Umbilical cord (tissue), 1 donor: ENCODE measurements at regions not wholly inside any gene's neighbourhood (a gene's known extent, or its start where the extent isn't known, plus 50 kb on each side); places are given as distances from the start of the nearest gene placed in this dataset.
"Not testable (repeated sequence)": the region's sequence is repeated elsewhere in the genome, so short reads cannot be mapped to it uniquely, and the experiment has no call there.

Experiments
- DNase-seq: peaks from one replicate; pipeline ENCODE4 v3.0.0-alpha.2; 2015; ENCODE audit warnings: low spot score

GRCh38 chr15:78708713-78709260, 67.8 kb upstream of the CHRNB4 start:
- peak; percentile 62 for DNase-seq

- not testable (repeated sequence) for DNase-seq
Observed at GRCh38 chr15:78706481-78707235, 65.6 kb upstream of the CHRNB4 start.

- not testable (repeated sequence) for DNase-seq
Observed at GRCh38 chr15:78703334-78704056, 62.5 kb upstream of the CHRNB4 start.

GRCh38 chr15:78702609-78703333, 61.8 kb upstream of the CHRNB4 start:
- no peak for DNase-seq

- no peak for DNase-seq
Observed at GRCh38 chr15:78697449-78697848, 56.4 kb upstream of the CHRNB4 start.

DNA sequence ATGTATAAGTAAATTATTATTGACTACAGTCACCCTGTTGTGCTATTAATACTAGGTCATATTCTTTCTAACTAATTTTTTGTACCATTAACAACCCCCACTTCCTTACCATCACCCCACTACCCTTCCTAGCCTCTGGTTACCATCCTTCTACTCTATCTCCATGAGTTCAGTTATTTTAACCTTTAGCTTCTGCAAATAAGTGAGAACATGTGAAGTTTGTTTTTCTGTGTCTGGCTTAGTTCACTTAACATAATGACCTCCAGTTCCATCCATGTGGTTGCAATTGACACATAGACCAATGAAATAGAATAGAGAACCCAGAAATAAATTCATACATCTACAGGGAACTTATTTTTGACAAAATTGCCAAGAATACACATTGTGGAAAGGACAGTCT, 55.4 kb upstream of the CHRNB4 start:
- DNase-seq: no peak

GRCh38 chr15:78695854-78696253, 54.8 kb upstream of the CHRNB4 start:
- DNase-seq: no peak

DNA sequence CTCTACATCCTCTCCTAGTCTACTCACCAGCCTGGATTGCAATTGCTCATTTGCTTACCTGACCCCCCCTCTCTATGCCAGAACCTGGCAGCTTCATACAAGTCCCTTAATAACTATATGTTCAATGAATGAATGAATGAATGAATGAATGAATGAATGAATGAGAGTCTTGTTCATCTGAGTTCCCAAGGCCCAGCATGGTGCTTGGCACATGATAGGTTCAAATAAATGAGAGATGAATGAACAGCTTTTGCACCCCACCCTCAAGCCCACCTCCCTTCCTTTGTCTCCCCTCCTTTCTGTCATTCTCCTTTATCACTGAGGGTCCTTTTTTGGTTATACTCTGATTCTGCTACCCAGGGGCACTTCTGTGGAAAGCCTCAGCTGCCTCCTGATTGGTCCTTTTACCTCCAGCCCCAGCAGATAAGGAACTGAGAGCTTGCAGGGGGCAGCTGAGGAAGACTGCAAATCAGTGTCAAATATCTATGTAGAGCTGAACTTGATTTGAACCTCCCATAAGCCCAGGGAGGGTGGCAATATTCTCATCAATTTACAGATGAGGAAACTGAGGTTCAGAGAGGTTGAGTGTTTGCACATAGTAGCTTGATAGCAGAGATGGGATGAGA, 54.1 kb upstream of the CHRNB4 start:
- DNase-seq: no peak

DNA sequence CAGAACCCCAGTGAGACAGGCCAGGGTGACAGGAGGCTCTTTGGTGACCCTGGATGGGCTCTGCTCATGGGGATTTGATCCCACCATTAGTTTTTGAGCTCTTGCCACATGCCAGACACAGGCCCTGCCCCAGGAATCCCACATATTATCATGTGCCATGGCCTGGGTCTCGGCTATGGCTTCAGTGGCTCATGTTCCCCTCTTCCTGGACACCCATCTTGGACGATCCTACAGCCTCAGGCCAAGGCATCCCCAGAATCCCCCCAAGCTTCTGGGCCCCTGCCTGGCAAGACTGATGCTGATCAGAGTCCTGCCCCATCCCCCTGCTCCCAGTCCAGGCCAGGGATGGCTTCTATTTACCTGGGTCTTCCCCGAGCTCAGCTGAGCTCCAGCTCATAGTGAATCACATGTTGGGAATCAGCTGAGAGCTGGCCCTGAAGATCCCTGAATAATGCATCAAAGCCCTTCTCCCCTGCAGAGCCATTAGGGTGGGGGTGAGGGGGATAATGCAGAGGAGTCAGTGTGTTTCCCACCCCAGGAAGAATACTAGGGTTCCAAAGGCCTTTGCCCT, 50.9 kb upstream of the CHRNB4 start:
- DNase-seq: no peak

DNA sequence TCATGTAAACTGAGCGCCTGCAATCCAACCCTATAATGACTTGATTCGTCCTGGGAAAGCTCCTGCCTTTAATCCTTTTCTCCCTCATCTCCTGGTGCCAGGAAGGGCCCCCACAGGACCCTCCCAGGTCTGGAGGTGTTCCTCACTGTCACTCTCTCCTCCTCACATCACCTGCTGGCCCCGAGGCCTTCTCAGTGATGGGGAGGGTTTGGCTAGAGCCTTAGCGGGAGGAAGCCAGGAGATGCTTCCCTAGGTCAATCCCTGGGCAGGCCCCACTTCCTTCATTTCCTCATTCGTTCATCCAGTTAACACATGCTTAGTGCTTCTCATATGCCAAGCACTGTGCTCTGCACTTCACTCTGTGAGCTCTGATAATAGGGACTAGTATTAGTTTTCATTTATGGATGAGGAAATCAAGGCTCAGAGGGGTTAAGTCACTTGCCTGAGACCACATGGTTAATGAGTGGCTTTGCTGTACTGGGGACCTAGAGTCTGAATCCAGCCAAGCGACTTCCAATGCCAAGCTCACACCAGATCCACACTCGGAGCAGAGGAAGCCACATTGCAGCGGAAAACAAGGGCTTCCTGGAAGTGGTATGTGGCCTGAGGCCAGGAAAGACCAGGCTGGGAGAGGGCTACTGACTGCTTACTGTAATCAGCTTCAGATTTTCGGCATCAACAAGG, 50.3 kb upstream of the CHRNB4 start:
- DNase-seq: no peak
